Fibroblast of peridontal ligament (primary cell): ENCODE measurements at regions not wholly inside any gene's neighbourhood (a gene's known extent, or its start where the extent isn't known, plus 50 kb on each side); places are given as distances from the start of the nearest gene placed in this dataset.

Experiments
- DNase-seq: peaks from one replicate; pipeline ENCODE4 v3.0.0-alpha.2; 2010; ENCODE audit errors: extremely low read depth

- DNase-seq, result peak; percentile 80
Measured at GRCh38 chr16:85162478-85163277, 50.4 kb upstream of the CIBAR2 start.

GRCh38 chr16:85163278-85164112, 51.2 kb upstream of the CIBAR2 start:
- no peak for DNase-seq

DNA sequence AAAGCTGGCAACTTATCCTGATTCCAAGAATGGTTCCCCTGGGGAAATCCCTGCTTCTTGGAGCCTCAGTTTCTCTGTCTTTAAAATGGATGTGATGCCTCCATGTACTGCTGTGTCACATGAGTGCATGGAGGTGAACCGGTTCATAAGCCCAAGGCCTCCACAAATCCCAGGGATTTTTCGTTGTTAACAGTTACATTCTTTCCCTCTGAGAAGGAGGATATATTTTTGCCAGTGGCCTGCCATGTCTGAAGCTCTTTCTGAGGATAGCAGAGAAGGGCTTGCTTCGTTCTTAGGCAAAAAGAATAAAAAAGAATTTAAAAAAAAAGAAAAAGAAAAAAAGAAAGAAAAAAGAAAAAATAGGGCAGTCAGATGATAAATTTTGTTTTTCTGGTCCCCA, 52.2 kb upstream of the CIBAR2 start:
- DNase-seq, result no peak

DNA sequence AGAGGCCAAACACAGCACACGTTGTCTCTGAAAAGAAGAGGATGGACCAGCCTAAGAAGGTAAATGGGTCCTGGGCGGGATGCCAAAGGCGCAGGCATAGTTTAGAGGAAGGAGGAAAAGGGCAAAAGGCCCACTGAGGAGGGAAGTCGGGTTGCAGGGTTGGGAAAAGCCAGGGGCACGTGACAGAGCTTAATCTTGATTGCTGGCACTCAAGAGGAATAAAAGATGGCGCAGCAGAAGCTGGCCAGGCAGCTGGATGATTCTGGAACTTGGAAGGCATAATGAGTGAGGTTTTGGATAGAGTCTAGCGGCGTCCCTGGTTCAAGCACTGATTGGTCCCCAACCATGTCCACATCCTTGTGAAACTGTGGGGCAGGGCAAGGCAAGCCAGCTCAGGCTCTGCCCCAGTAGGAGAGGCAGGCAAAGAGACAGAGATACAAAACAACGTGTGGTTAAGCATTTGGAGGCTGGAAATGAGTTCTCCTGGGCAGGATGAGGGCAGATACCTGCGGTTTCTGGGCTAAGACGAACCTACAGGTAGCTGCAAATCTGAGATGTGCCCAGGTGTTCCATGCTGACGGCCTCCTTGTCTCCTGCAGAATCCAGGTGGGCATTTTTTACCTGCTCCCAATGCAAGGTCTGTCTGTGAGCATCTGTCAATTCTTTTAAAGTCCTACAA, 52.7 kb upstream of the CIBAR2 start:
- no peak for DNase-seq

DNA sequence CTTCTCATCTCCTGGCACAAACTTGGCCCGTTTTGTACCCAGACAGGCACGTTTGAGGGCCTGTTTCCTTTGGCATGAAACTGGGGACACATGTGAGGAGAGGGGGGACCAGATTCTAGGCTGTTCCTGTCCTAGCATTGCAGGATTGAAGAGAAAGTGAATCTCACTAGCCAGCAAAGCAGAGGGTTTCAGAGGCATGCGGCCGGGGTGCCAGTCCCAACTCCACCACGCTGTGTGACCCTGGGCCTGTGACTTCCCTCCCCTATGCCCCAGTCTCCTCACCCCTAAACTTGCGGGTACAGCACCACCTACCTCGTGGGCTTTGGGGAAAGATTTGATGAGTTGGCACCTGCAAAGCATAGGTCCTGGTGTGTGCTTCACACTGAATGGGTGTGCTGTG, 53.5 kb upstream of the CIBAR2 start:
- no peak for DNase-seq

GRCh38 chr16:85166281-85166680, 54.0 kb upstream of the CIBAR2 start:
- DNase-seq, result no peak

- no peak for DNase-seq
Measured at GRCh38 chr16:85166699-85167588, 54.7 kb upstream of the CIBAR2 start.

- DNase-seq, result no peak
Measured at GRCh38 chr16:85167589-85168537, 55.6 kb upstream of the CIBAR2 start.

GRCh38 chr16:85168732-85169256, 56.5 kb upstream of the CIBAR2 start:
- peak; percentile 54 for DNase-seq

DNA sequence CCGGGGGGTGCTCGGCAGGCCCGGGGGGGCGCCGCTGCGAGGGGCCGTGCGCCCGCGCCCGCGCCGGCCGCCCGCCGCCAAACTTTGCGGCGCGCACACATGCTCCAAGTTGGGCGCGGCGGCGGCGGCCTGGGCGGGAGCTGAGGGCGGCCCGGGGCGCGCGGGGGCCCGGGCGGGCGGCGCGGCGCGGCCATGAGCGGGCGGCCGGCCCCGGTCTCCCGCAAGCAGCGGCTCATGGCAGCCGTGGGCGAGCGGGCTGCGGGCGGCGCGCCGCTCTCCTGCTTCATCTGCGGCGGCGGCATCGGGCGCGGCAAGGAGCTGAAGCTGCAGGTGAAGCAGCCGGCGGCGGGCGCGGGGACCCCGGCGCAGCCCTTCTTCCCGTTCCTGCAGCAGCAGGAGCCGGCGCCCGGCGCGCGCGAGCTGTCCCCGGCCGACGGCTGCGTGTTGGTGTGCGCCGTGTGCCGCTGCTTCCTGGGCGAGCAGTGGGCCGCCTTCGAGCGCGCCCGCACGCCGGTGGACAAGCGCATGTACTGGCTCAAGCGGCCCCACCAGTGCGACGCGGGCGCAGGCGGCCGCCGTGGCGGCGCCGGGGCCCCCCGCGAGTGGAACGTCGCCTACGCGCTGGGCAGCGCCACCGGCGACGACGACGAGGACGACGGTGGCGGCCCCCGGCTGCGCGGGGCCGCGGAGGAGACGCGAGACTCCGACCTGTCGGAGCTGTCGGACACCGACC, 57.2 kb upstream of the CIBAR2 start:
- DNase-seq, result no peak

DNA sequence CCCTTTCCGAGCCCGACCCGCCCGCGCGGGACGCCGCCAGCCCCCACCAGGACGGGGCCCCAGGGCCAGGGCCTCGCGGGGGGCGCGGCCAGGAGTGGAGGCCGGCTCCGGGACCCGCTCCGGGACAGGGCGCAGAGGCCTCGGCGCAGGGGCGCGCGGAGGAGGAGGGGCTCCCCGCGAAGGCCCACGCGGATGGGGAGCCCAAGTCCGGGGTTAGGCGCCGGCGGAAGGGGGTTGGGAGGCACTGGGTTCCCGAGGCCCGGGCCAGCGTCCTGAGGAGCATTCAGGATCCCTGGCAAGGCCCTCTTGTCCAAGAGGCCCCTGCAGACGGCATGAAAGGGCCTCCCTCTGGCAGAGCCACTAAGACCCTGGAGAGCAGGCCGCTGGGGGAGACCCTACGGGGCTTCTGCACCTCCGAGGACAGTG, 57.8 kb upstream of the CIBAR2 start:
- DNase-seq, result no peak

DNA sequence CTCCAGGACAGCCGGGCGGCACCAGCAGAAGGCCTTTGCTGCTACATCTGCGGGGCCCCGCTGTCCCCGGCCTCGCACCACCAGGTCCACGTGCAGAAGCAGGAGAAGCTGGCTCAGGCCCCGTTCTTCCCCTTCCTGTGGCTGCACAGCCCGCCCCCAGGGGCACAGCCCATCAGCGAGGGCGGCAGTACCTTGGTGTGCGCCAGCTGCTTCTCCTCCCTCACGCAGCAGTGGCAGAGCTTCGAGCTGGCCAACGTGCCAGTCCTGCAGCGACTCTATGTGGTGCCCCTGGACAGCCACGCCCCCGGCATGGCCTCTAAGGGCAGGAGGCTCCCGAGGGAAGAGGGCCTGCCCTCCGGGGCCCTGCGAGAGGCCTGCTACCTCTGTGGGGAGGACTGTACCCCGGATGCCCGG, 58.3 kb upstream of the CIBAR2 start:
- DNase-seq, result no peak

DNA sequence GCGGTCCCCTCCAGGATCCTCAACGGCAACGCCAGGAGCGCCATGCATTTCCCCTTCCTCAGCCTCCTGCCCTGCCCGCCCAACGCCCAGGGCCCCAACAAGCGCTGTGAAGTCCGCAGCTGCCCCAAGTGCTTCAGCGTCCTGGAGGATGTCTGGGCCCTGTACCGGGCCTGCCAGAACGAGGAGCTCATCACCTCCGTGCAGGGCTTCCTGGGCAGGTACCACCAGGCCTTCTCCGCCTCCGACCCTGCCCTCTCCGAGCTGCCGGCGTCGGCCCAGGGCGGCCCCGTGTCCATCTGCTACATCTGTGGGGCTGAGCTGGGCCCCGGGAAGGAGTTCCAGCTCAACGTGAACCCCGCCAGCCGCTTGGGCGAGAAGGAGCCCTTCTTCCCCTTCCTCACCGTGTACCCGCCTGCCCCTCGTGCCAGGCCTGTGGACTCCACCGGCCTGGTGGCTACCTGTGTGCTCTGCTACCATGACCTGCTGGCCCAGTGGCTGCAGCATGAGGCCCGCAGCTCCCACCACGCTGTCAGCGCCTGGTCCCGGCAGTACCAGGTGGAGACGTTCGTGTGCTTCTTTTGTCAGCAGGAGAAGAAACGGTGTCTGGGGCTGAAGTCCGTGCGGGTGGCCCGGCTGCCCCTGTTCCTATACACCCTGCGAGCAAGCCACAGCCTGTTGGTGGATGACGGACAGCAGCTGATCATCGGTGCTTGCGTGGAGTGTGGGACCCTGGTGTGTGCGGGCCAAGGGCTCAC, 58.9 kb upstream of the CIBAR2 start:
- DNase-seq, result no peak

GRCh38 chr16:85171759-85172454, 59.6 kb upstream of the CIBAR2 start:
- peak; percentile 27 for DNase-seq

DNA sequence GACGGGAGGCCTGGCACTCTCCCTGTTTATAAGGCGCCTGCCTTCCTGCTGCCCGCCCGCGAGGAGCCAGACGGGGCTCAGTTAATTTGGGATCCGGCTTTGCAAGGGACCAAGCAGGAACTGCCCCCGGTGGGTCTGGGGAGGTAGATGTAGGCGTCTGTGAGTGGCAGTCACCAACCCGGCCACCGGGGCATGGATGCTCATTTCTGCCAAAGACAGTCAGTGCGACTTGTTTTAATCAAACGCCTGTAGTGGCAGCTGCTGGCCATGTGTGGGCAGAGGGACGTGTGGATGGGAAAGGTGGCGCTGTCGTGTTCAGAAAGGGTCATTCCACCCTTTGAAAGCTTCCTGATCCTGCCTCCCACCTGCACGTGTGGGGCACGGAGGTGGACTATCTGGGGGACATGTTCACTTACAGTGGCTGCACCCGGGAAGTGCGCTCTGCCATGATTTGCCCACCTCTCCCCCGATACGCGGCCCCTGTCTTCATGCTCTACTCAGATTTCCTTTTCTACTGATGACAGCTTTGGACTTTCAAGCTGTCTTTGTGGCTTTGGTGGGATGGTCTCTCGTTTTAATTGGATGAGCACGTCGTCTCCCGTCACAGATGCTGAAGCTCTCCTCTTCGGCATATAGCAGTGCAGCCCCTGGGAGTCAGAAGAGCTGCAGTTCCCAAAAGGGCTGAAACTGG, 60.3 kb upstream of the CIBAR2 start:
- DNase-seq, result peak; percentile 42

GRCh38 chr16:85173146-85173980, 61.1 kb upstream of the CIBAR2 start:
- DNase-seq, result peak; percentile 57
